ENCODE measurements at regions not wholly inside any gene's neighbourhood (a gene's known extent, or its start where the extent isn't known, plus 50 kb on each side); places are given as distances from the start of the nearest gene placed in this dataset.
"Not testable (repeated sequence)": the region's sequence is repeated elsewhere in the genome, so short reads cannot be mapped to it uniquely, and the experiment has no call there.

DNA sequence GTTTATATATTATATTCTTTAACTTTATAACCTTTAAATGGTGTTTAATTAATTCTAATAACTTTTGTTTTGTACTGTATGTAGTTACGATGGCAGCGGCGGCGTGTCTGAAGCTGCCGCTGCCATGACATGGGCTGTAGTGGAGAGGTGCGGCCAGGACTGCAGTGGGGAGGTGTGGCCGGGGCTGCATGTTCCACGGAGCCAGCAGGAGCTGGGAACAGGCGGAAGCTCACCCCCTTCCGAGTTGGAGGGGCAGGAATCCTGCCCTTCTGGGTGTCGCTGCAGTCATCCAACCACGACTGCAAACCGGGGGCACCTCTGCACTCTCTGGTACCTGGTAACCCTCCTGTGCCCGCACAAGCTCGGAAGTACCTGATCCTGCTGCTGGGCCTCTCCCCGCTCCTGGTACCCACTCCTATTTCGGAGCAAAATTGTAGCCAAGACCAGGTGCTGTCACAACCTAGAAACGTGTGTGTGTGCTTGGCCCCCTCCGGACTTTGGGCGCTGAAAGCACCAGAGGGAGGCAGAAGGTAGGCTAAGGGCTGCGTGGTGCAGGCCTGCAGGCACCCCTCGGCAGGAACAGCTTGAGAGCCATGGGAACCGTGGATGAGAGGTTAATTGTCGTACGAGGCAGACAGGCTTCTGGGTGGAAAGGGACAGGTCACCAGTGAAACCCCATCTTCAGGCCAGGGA lies 1329.7 kb upstream of the SLC39A10 start:
- no peak for DNase-seq

DNA sequence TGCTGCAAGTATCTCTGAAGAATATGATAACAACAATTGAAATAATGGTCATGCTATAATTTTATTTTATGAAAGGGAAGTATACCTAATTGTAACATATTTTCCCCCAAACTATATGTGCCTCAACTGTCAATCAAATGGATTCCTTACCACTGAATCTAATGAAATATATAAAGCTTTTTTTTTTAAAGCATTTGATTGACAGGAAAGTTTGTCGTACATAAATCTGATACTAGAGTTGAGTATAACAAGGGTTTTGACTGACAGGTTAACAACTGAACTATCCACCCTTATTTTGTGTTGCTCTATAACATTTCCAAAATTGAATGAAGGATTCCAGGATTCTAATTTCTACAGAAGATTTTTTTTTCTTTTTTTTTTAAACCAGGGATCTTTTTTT lies 1333.3 kb upstream of the SLC39A10 start:
- no peak for DNase-seq

DNA sequence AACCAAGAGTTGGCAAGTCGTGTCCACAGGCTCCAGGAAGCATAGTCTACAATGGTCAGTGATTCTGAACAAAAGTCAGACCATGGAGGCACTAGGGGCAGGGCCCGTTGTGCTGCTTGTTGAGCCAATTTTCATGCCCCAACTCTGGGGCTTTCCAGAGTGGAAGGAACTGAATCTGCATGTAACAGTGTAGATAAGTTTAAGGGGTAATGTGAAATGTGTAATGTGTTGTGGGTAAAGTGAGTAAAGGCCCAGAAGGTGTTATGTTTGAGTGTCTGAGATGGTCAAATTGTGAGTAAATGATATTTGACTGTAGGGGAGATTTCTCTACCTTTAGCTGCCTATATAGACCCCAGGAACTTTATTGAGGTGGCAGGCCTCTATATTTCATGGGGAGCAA lies 1336.5 kb upstream of the SLC39A10 start:
- no peak for DNase-seq

DNA sequence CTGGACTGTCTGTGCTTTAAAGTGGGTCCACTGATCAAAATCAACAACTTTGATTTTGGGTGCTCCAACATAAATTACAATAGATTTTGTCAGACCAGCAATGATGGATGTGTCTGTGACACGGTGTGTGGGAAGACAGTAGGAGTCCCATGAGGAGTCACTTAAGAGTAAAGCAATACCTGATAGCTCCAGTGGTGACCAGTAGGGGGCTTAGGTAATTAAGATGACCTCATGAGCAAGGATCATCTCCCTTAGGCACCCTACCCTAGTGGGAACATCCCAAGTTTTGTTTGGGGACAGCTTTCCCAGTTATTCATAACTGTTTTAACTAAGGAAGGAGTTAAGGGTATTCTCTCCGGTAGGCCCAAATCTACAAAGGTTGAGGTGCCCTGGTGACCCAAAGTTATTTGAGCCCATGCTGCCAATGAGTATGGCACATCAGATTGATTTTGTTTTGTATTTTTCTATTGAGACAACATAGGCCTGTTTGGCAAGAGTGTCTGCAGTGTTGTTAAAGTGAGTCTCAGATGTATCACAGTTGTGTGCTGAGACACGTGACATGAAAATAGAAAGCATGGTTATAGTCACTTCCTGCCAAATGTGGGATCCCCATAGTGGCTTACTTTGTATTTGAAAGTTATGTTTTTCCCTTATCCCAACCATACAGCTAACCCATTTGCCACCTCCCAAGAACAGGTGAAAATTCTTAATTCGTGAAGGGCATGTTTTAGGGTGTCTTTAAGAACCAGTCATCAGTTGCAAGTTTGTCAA lies 1337.6 kb upstream of the SLC39A10 start:
- no peak for DNase-seq

DNA sequence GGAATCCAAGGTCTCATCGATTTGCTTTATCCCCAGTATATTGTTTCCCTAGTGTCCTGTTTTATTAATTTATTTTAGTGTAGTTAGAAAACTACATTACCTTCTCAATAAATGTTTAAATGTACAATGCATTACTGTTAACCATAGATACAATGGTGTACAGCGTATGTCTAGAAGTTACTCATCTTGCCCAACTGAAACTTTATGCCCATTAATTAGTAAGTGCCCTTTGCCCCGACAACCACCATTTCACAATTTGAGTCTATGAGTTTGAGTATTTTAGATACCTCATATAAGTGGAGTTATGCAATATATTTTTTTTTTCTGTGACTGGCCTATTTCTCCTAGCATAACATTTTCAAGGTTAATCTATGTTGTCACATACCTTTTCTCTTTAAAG lies 1343.0 kb upstream of the SLC39A10 start:
- DNase-seq, result no peak

DNA sequence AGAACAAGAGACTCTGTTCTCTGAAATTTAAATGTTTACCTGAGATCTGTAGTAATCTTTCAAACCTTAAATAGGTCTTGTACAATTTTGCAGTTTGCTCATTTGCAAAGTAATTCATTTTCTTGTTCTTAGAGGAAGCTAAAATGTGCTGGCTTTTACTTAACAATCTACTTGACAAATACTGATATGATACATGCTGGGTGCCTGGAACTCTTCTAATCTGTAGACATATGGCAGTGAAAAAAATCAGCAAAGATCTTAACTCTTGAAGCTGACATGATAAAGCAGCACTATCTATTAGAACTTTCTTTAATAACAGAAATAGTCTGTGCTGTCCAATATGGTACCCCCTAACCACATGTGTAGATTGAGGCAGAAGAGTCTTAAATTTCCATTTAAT lies 1352.8 kb upstream of the SLC39A10 start:
- no peak for DNase-seq

DNA sequence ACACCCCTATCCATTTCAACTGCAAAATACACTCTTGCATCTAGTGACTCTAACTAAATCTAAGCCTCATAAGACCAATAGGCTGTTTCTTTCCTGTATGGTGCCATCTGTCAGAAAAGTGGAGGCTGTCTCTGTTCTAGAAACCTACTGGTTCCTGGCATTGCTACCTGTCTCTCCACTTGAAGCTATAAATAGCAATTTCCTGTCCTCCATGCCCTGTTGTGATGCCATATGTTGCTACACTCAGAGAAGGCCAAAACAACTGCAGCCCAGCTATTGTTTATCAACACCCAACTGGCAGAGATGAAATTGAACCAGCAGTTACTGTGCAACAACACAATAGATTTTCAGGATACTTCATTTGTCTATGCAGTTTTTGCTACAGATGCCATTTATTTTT lies 1355.1 kb upstream of the SLC39A10 start:
- peak; percentile 92 for DNase-seq

DNA sequence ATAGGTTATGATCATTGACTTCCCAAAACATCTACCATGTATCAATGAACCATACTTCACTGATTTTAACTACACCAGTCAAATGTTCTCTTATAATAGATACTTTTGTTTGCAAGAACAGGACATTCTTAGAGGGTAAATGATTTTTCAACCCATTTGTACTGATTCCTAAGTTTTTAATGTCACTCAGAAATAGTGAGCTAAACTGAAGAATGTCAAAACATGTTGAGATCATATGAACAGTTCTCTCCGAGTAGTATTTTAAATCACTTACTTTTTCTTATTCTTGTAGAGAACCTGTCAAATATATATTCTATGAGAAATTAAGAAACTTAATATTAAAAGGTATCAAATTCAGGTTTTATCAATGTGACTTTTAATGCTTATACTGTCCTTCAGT lies 1362.9 kb upstream of the SLC39A10 start:
- DNase-seq, result no peak

DNA sequence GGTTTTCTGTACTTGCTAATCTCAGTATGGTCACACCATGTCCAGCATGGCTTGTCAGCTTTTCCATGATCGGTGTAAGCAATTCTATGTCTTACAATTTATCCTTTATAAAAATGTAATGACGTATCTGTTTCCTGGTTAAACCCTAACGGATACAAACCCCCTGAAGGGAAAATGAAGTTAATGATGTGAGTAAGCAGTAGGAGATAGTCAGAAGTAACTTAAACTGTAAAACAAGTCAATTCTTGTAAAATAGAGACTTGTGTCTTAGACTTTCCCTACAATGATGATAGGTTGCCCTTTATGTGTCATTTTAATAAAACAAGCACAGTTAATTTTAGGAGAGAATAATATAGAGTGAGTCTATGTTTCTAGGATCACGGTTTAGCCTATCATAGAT lies 1365.9 kb upstream of the SLC39A10 start:
- DNase-seq, result no peak

DNA sequence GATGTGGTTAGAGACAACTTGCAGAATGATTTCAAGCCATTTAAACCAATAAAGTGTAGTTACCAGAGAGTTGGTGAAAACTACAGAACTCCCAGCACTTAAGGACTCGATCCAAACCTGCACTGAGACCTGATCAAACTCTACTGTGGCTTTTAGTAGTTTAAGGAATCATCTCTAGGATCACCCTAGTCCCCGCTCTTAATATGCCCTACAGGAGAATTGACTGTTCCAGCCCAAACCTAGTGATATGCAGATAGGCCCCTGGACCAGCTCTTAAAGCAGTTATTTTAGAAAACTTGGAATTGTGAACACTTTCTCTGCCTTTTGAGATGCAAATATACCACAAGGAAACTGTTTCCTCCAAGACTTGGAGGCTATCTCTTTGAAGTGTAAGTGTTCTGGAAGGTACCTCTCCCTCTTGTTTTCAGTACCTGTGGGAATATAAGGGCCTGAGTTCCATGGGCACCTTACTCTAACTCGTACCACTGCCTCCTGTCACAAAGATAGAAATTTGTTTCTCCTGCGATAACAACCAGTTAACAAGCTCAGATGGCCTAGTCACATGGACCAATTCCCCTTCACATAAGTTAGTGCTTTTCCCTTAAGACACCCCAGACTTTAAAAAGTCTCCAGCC lies 1367.2 kb upstream of the SLC39A10 start:
- no peak for DNase-seq

DNA sequence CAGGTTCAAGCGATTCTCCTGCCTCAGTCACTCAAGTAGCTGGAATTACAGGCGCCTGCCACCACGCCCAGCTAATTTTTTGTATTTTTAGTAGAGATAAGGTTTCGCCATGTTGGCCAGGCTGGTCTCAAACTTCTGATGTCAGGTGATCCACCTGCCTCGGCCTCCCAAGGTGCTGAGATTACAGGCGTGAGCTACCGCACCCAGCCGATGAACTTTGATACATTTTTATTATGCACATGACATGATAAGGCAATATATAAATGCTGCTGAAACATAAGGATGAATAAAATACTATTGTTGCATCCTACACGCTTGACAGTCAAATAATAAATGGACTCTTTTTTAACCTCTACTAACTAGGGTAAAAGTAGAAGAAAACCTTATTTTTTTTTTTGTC lies 1380.4 kb upstream of the SLC39A10 start:
- DNase-seq, result not testable (repeated sequence)

DNA sequence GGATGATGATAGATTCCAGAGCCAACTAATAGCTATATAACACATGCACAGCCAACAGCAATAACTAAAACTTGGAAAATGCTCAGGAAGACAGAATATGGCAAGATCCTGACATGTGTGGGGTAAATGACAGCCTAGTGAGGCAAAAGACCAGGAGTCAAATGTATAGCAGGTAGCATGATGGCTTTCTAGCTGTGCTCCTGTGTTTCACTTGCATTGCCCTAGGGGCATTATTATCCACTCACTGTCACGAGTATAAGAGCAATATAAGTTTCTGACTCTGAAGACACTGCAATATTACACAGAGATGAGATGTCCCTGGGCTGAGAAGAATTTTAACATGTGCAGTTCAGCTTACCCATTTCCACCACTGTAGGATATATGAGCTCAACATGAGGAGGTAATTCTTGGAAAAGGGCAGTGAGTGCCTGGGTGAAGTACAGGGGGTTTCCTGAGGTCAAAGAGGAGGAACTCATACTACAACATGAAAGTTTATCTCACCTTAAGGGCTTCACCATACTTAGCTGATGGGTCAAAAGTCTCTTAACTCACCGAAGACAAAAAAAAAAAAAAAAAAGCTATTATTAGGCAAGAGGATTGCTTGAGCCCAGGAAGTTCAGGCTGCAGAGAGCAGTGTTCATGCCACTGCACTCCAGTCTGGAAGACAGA lies 1385.6 kb upstream of the SLC39A10 start:
- no peak for DNase-seq

DNA sequence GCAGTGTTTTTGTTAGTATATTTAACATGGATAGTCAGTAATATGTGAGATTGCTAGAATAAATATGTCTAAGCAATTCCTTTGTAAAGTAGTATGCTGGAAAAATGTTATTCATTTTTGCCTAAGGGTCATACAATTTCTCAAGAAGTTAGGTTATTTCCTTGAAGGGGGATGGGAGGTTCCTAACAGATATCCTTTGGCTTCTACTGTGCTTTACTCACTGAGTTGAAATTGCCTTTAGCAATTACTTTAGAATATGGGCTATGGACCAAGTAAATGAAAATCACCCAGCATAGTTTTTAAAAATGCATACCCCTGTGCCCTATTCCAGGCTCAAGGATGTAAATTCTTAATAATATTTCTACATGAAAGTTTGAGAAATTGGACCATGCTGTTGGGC lies 1386.4 kb upstream of the SLC39A10 start:
- DNase-seq, result no peak

DNA sequence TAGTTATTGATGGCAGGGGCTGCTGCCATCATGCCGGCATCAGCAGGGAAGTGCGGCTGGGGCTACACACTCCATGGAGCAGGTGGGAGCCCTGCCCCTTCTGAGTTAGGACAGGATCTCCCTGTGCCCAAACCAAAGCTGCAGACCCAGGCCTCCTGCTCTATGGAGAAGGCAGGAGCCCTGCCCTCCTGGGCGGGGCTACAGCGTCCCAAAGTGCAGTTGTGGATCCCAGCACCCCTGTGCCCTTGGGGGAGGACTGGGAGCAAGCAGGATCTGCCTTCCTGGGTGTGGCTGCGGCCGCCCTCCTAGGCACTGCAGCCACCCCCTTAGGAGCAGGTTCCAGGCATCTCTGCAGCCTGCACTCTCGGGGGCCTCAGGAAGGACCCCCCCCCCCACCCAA lies 1392.4 kb upstream of the SLC39A10 start:
- no peak for DNase-seq

DNA sequence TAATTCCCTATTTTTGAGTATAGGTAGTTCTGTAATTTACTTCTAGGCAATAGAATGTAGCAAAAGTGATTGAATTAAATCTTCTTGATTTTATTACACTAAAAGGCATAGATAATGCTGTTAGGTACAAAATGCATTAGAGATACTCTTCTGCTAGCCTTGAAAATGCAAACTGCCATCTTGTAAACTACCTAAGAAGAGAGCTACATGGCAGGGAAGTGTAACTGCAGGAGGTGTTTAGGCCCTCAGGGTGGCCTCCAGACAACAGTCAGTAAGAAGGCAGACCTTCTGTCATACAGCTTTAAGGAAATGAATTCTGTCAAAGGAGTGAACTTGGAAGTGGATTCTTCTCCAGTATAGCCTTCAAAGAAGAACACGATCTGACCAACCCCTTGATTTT lies 1396.8 kb upstream of the SLC39A10 start:
- DNase-seq, result no peak

DNA sequence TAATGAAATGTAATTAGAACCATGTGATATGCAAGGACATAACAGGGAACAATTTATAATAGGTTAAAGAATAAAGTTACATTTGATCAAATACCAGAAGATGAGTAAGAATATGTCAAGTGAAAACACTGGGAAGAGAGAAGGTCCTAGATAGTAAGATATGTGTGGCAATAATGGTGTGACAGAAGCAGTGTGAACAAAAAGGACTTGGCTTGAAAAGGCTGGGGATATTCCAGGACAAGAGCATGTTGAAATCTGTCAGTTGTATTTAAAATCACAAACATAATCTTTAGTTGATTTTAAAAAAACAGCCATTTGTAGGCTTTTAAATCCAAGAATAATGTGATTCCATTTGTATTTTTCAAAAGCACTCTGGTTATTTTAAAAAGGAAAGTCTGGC lies 1399.9 kb upstream of the SLC39A10 start:
- DNase-seq, result no peak

DNA sequence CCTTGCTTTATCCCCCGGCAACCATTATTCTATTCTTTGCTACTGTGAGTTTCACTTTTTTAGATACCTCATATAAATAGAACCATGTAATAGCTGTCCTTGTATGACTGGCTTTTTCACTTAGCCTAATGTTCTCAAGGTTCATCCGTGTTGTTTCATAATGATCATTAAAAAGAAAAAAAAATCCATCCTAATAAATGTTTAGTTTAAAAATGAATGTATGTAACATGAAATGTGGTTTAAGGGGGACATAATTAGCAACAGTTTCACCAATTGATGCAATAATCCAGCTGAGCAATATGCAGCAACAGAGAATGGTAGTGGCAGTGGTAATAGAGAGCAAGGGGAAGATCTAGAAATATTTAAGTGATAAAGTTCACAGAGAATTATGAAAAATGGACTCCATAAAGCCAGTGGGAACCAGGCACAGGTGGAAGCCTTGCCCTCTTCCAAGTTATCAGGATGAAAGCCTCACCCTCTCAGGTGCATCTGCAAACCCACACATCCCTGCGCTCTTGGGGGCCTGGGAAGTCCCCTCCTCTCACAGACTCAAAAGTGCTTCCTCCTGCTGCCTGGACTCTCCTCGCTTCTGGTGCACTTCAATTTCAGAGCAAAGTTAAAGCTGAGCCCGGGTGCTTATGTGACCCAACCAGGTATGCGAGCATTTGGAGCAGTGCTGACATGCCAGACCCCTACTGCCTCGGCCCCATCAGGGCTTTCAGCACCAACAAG lies 1403.3 kb upstream of the SLC39A10 start:
- no peak for DNase-seq

DNA sequence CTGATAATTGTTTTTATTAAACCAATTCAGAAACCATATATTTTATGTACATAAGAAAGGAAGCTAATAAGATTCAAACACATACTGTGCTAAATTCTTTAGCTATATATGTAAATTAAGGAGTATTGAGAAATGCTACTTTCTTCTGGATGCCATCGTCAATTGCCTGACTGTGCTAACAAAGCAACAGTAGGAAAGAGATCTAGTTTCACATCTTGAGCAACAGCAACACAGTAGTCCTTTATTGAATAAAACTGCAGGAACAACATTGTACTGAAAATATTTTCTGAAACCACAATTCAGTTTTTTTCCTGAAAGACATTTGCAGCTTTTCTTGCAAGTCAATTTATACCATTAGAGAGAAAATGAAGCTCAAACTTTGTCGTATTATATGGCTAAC lies 1404.9 kb upstream of the SLC39A10 start:
- no peak for DNase-seq

DNA sequence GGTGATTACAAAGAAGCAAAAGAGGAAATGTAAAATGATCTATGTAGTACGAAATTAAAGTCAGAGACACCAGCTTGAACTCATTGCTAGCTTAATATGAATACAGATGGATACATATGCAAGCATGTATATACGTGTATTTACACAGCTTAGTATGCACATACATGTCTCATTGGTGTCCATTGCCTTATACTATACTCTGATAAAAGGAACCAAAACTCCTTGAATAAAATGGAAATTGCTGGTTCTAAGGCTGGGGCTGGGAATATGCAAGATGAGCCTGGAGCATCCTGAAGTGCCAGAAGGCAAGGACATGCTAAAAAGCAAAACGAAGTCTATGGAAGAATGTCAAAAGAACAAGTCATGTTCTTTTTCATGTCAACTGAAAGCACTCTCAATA lies 1424.4 kb upstream of the SLC39A10 start:
- DNase-seq, result no peak

DNA sequence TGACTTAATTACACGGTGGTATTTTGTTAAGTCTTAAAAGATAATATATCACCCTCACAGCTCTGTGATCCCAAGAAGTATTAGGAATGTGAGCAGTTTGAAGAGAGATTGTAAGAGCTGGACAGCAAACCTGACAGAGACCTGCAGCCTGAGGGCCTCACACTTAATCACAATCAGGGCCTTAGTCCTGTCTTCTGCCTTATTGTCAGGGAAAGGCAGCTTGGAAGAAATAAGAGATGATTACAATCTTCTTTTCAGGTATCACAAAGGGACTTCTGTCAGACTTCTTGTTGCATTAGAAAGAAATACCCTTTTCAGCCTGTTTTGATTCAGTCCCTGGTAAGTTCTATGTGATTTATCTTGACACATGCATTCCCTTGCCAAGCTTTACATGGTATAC lies 1433.8 kb upstream of the SLC39A10 start:
- DNase-seq, result no peak

DNA sequence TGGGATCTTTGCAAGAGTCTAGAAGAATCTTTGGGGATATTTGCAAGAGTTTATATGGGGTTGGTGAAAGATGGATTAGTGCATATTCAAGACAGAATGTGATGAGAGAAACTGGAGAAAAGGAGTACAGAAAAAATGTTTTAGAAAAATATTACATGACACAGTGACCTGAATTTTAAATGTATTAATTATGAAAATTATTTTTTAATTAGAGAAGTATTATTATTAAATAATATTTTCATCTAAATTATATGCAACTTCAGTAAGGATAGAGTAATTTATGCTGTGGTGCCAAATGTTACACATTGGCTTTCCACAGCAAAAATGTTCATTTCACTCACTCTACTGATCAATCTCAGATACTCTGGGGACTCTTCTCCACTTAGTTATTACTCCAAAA lies 1442.8 kb upstream of the SLC39A10 start:
- no peak for DNase-seq

DNA sequence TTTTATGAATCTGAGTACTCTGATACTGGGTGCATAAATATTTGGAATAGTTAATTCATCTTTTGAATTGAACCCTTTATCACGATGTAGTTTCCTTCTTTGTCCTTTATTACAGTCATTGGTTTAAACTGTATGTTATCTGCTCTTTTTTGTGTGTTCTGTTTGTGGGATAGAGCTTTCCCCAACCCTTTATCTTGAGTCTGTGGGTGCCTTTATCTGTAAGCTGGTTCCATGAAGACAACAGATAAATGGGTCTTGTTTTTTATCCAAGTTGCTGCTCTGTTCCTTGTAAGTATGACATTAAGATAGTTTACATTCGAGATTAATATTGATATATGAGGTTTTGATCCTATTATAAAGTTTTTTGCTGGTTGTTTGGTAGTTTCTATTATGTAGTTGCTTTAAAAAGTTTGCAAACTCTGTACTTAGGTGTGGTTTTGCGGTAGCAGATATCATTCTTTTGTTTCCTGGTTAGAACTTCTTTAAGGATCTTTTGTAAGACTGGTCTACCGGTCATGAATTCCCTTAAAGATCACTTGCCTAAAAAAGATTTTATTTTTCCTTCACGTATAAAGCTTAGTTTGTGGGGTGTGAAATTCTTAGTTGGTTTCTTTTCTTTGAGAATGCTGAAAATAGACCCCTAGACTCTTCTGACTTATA lies 1451.3 kb upstream of the SLC39A10 start:
- no peak for DNase-seq

DNA sequence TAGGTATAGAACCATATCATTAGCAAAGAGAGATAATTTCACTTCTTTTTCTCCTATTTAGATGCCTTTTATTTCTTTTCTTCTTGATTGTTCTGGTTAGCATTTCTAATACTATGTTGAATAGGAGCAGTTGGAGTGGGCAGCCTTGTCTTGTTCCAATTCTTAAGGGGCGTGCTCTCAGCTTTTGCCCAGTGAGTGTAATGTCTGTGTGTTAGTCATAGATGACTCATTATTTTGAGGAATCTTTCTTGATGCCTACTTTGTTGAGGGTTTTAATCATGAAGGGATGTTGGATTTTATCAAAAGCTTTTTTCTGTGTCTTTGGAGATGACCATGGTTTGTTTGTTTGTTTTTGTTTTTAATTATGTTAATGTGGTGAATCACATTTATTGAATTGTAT lies 1453.1 kb upstream of the SLC39A10 start:
- DNase-seq, result no peak
